Hepatocyte (in vitro differentiated cells): ENCODE measurements at regions not wholly inside any gene's neighbourhood (a gene's known extent, or its start where the extent isn't known, plus 50 kb on each side); places are given as distances from the start of the nearest gene placed in this dataset.

Experiments
- CTCF ChIP-seq: fragments of 200-600 bp; sonication (generic); IDR thresholded peaks from 2 replicates; pipeline ENCODE4 v1.5.1; 2016; ENCODE audit warnings: antibody characterized with exemption, mild to moderate bottlenecking; ENCODE audit not compliant: poor library complexity
- EZH2phosphoT487 ChIP-seq: fragments of 200-600 bp; sonication (generic); IDR thresholded peaks from one replicate; pipeline ENCODE4 v1.6.1; 2018; ENCODE audit warnings: antibody characterized with exemption, mild to moderate bottlenecking, low read depth, moderate library complexity; ENCODE audit not compliant: unreplicated experiment, severe bottlenecking

- TF ChIP-seq CTCF: no peak
- TF ChIP-seq EZH2phosphoT487: no peak
Observed at GRCh38 chr14:55912344-55912743, 205.9 kb upstream of the PELI2 start.
